ENCODE measurements at regions not wholly inside any gene's neighbourhood (a gene's known extent, or its start where the extent isn't known, plus 50 kb on each side); places are given as distances from the start of the nearest gene placed in this dataset.

- TF ChIP-seq YY1 (IDR thresholded peaks at IDR 0.05; ENCODE audit: low read depth) = no peak
- no peak for TF ChIP-seq MAX (IDR thresholded peaks at IDR 0.05)
- TF ChIP-seq RAD21 (IDR thresholded peaks at IDR 0.05; ENCODE audit: low read depth) = no peak
- no peak for TF ChIP-seq EP300 (IDR thresholded peaks at IDR 0.05; ENCODE audit: borderline replicate concordance)
- no peak for TF ChIP-seq USF1 (IDR thresholded peaks at IDR 0.05)
- no peak for TF ChIP-seq NFIC (IDR thresholded peaks at IDR 0.05)
- no peak for TF ChIP-seq CREB1 (IDR thresholded peaks at IDR 0.05; ENCODE audit: low read depth)
- no peak for TF ChIP-seq TAF1 (IDR thresholded peaks at IDR 0.05; ENCODE audit: low read depth)
- TF ChIP-seq TCF12 (IDR thresholded peaks at IDR 0.05; ENCODE audit: low read depth) = no peak
- no peak for TF ChIP-seq CEBPB (IDR thresholded peaks at IDR 0.05)
- no peak for TF ChIP-seq REST (IDR thresholded peaks at IDR 0.05; ENCODE audit: low read depth)
Measured at GRCh38 chr21:27168084-27168483, 201.2 kb upstream of the ADAMTS5 start.

All from Ishikawa (cell line).